Naive B cell (primary cell): ENCODE measurements at regions not wholly inside any gene's neighbourhood (a gene's known extent, or its start where the extent isn't known, plus 50 kb on each side); places are given as distances from the start of the nearest gene placed in this dataset.
"Not testable (repeated sequence)": the region's sequence is repeated elsewhere in the genome, so short reads cannot be mapped to it uniquely, and the experiment has no call there.

Experiments used
- ATAC-seq, 2 donors: fragments of 150-1000 bp; cut with Tn5 transposase; 2 replicates each; pipeline ENCODE4 v1.10.0; 2021; ENCODE audit warnings: low read depth in 2 of 2, mild to moderate bottlenecking in 2 of 2, moderate library complexity in 2 of 2
- DNase-seq: peaks from one replicate; pipeline ENCODE4 v3.0.0; 2022
- H3K27ac Mint-ChIP-seq, 6 donors: one replicate each; pipeline ENCODE4 v1.8.0; 2020 to 2022; ENCODE audit warnings: mild to moderate bottlenecking in 6 of 6, mixed read lengths in 6 of 6, moderate library complexity in 5 of 6, inconsistent platforms in 2 of 6
- H3K27me3 Mint-ChIP-seq, 3 donors: one replicate each; pipeline ENCODE4 v1.8.0; 2021 to 2022; ENCODE audit warnings: mixed read lengths in 3 of 3, mild to moderate bottlenecking in 1 of 3
- H3K36me3 Mint-ChIP-seq, 2 donors: one replicate each; pipeline ENCODE4 v1.8.0; 2020 to 2022; ENCODE audit warnings: mixed read lengths in 2 of 2, inconsistent platforms in 1 of 2, mild to moderate bottlenecking in 1 of 2
- H3K4me1 Mint-ChIP-seq, 3 donors: one replicate each; pipeline ENCODE4 v1.8.0; 2020 to 2022; ENCODE audit warnings: mixed read lengths in 3 of 3, inconsistent platforms in 1 of 3, mild to moderate bottlenecking in 1 of 3, moderate library complexity in 1 of 3
- H3K4me3 Mint-ChIP-seq, 8 donors: one replicate each; pipeline ENCODE4 v1.8.0; 2020 to 2022; ENCODE audit warnings: mild to moderate bottlenecking in 8 of 8, mixed read lengths in 8 of 8, moderate library complexity in 8 of 8, inconsistent platforms in 2 of 8
- H3K9me3 Mint-ChIP-seq, 7 donors: one replicate each; pipeline ENCODE4 v1.8.0; 2020 to 2022; ENCODE audit warnings: mixed read lengths in 7 of 7, mild to moderate bottlenecking in 5 of 7, inconsistent platforms in 2 of 7, moderate library complexity in 1 of 7

DNA sequence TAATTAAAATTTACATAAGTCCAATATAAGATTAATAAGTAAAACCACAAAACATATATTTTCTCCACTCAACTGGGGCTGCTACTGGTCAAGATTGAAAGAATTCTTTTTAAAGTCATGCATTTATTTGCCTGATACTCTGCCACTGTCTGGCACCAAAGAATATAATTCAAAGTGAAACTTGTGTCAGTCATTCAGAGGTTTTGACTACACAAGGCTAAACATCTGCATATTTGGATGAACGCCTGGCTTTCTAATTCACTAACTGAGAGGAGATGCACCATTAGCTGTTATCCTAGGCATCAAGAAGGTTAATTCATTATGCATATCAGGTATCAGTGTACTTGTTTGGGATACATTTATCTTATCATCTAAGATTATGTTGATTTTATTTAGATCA, 598.5 kb downstream of the CENPC start:
- no peak overlapping the region for H3K4me3 Mint-ChIP-seq

DNA sequence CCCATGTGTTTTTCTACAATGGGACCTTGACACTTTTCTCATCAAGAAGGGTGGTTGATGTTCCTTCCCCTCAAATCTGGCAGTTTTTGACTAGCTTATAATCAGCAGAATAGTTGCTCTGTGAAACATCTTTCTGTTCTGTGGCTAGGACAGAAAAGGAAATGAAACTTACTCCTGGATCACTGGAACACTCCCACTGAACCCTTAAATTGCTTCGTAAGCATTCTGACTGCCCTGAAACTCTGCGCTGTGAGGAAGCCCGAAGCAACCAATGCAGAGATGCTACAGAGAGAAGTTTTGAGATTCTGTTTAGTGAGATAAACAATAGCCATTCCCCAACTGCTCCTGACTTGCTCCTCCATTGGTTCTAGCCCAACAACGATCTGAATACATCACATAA, 602.2 kb downstream of the CENPC start:
- H3K27me3 Mint-ChIP-seq, result no peaks in the 10 kb centered on the region

More for the DNA sequence above, 598.5 kb downstream of the CENPC start:
- DNase-seq (no peak), ATAC-seq (no peak)
- Mint-ChIP-seq H3K27me3 (no peaks in the 10 kb centered on the region), H3K27ac (no peak overlapping the region), H3K9me3 (peaks cover 0 to 6% (median 0%) of the 10 kb centered on the region in 7 donors), H3K36me3 (no peaks in the 10 kb centered on the region), H3K4me1 (peaks cover 7 to 17% (median 10%) of the 10 kb centered on the region in 3 donors)

DNA sequence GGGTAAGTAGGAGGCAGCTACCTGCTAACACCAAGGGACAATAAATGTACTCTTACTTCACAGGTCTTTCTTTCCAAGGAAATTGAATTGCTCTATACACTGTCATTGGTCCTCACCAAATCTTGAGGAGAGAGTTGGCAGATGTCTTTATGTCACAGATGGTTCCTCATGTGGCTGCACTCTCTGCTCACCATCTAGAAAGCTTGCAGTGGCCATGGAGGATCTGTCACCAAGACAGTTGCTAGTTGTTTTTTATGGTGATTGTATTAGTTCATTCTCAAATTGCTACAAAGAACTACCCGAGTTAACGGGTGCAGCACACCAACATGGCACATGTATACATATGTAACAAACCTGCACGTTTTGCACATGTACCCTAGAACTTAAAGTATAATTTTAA, 613.3 kb downstream of the CENPC start:
- not testable (repeated sequence) for DNase-seq, H3K27ac Mint-ChIP-seq, H3K4me1 Mint-ChIP-seq, ATAC-seq, H3K36me3 Mint-ChIP-seq, H3K27me3 Mint-ChIP-seq, H3K4me3 Mint-ChIP-seq, H3K9me3 Mint-ChIP-seq

More for the DNA sequence above, 602.2 kb downstream of the CENPC start:
- peaks cover 0 to 9% (median 0%) of the 10 kb centered on the region in 7 donors for H3K9me3 Mint-ChIP-seq
- ATAC-seq, result peak in 1 of 2 donors; percentile 40
- H3K4me3 Mint-ChIP-seq, result no peak overlapping the region
- no peak for DNase-seq
- no peak overlapping the region for H3K27ac Mint-ChIP-seq
- no peaks in the 10 kb centered on the region for H3K4me1 Mint-ChIP-seq
- H3K36me3 Mint-ChIP-seq, result no peaks in the 10 kb centered on the region

DNA sequence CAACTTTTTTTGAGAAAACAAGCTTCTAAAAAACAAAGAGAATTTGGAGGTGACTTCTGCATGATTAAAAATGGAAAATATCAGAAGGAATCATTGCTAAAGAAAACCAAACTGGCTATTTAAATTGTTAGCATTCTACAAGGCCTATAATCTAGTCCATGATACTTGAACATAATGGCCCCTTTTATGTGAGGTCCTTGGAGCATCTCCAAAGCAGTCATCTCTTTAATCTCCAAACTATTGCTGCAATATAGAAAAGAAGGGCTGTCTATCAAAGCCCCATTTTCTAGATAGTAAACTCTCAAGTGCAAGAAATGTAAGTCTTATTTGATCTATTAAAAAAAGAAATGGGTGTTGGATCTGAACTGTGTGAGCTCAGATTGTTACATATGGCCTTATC, 615.1 kb downstream of the CENPC start:
- no peak overlapping the region for H3K4me3 Mint-ChIP-seq
- H3K36me3 Mint-ChIP-seq, result no peaks in the 10 kb centered on the region
- H3K9me3 Mint-ChIP-seq, result peaks cover 0 to 8% (median 0%) of the 10 kb centered on the region in 7 donors
- no peaks in the 10 kb centered on the region for H3K4me1 Mint-ChIP-seq
- ATAC-seq (no peak), DNase-seq (no peak)
- no peaks in the 10 kb centered on the region for H3K27me3 Mint-ChIP-seq
- H3K27ac Mint-ChIP-seq, result no peak overlapping the region

DNA sequence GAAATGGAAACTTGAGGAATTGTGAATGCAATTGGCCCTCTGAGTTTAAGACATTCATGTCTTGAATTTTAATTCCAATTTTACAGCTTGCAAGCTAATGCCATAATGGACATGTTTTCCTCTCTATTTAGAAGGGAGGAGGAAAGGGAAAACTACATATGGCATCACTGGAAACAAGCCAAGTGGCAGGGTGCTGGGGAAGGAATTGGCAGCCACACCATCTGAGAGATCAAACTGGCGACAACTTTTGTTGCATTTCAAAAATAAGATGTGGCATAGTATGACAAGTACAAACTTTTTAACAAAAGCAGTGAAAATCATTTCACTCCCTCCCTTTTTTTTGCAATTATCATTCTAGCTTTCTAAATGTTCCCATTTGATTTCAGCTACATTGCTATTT, 615.6 kb downstream of the CENPC start:
- H3K27ac Mint-ChIP-seq, result no peak overlapping the region
- DNase-seq (no peak), ATAC-seq (no peak)
- no peaks in the 10 kb centered on the region for H3K27me3 Mint-ChIP-seq
- H3K9me3 Mint-ChIP-seq, result peaks cover 0 to 8% (median 0%) of the 10 kb centered on the region in 7 donors
- H3K36me3 Mint-ChIP-seq, result no peaks in the 10 kb centered on the region
- H3K4me3 Mint-ChIP-seq, result no peak overlapping the region
- H3K4me1 Mint-ChIP-seq, result no peaks in the 10 kb centered on the region

DNA sequence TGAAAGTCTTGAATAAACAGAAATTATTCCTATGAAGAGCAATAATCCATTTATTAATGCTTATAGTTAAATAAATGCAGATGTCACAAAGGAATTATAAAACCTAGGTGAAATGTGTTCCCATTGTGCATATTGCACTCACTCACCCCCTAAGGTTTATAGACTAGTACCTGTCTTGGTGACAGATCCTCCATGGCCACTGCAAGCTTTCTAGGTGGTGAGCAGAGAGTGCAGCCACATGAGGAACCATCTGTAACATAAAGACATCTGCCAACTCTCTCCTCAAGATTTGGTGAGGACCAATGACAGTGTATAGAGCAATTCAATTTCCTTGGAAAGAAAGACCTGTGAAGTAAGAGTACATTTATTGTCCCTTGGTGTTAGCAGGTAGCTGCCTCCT, 616.4 kb downstream of the CENPC start:
- not testable (repeated sequence) for H3K9me3 Mint-ChIP-seq, H3K27me3 Mint-ChIP-seq, H3K36me3 Mint-ChIP-seq, DNase-seq, ATAC-seq, H3K4me1 Mint-ChIP-seq, H3K4me3 Mint-ChIP-seq, H3K27ac Mint-ChIP-seq

DNA sequence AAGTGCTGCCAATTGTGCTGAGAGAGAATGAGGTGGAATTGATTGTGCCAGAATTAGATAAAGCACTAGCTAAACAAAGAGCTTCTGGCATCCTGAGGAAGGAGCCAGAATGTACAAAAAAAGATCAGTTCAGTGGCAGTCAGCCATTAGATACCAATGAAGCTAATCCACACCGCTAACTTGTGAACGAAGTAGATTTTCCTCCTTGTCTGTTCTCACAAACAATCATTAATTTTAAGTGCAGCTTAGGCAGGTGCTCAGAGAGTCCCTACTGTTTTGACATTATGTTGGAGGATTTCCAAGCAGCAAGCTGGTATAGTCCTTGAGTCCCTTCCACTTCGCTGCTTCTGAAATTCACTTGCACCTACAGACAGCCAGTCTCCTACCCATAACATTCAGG, 617.4 kb downstream of the CENPC start:
- Mint-ChIP-seq H3K4me1 (peaks cover 3 to 8% (median 7%) of the 10 kb centered on the region in 3 donors), H3K4me3 (no peak overlapping the region), H3K9me3 (peaks cover 0 to 8% (median 0%) of the 10 kb centered on the region in 7 donors), H3K27ac (no peak overlapping the region), H3K27me3 (no peaks in the 10 kb centered on the region), H3K36me3 (no peaks in the 10 kb centered on the region)
- ATAC-seq (no peak), DNase-seq (no peak)

DNA sequence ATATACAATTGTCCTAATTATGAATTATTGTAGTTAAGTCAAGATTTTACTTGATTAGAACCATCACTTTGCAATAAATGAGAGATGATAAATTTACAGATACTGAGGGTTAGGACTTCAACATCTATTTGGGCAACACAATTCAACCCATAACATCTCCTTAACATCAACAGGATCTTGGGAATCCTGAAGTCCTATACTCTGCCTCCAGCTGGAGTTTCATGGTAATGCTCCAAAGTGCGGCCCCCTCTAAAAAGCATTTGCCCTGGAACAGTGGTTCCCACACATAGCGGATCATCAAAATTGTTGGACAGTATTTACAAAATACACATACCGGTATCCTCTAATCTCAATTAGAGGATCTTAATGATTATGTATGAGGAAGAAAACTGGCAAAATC, 618.6 kb downstream of the CENPC start:
- H3K27me3 Mint-ChIP-seq, result no peaks in the 10 kb centered on the region
- H3K4me3 Mint-ChIP-seq, result no peak overlapping the region

DNA sequence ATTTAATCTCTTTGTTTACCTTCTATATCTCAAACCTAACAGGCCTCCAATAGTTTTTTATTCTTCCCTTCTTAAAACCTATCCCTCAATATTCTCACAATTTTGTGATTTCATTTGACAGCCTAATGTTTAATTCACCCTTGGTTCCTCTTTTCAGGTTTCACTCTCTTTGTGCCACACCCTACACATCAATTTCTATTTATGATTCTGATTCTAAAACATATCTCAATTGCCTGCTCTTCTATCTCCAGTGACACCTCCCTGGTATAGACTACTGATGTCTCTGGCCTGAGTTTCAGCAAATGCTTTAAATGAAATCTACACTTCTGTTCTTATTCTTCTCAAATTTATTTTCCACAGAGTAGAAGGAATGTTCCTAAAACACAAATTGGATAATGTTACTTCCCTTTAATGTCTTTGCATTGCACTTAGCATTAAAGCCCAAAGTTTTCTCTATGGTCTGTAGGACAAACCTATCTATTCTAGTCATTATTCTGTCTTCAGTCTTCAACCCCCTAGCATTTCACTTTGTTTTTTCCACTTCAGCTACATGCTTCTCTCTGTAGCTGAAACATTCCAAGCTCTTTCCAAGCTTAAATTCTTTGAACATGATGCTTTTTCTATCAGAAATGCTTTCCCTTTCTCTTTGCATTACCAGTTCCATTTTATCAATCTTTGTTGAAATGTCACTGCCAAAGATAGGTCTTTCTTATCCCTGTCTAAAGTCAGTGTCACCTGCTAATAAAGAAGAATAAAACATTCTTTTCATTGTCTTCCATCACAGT, 622.0 kb downstream of the CENPC start:
- H3K27ac Mint-ChIP-seq, result peak overlapping the region in 1 of 6 donors; percentile 16
- no peaks in the 10 kb centered on the region for H3K27me3 Mint-ChIP-seq
- peak; percentile 46 to 67 for ATAC-seq
- peak overlapping the region in 3 of 8 donors; percentile 0 to 40 (median 2) for H3K4me3 Mint-ChIP-seq
- H3K36me3 Mint-ChIP-seq, result no peaks in the 10 kb centered on the region
- DNase-seq, result peak; percentile 2
- peaks cover 7 to 11% (median 9%) of the 10 kb centered on the region in 3 donors for H3K4me1 Mint-ChIP-seq
- H3K9me3 Mint-ChIP-seq, result peaks cover 0 to 8% (median 4%) of the 10 kb centered on the region in 7 donors

More for the DNA sequence above, 618.6 kb downstream of the CENPC start:
- ATAC-seq, result no peak
- H3K4me1 Mint-ChIP-seq, result peaks cover 7 to 11% (median 9%) of the 10 kb centered on the region in 3 donors
- no peaks in the 10 kb centered on the region for H3K36me3 Mint-ChIP-seq
- DNase-seq, result no peak
- peaks cover 0 to 8% (median 4%) of the 10 kb centered on the region in 7 donors for H3K9me3 Mint-ChIP-seq
- H3K27ac Mint-ChIP-seq, result no peak overlapping the region

DNA sequence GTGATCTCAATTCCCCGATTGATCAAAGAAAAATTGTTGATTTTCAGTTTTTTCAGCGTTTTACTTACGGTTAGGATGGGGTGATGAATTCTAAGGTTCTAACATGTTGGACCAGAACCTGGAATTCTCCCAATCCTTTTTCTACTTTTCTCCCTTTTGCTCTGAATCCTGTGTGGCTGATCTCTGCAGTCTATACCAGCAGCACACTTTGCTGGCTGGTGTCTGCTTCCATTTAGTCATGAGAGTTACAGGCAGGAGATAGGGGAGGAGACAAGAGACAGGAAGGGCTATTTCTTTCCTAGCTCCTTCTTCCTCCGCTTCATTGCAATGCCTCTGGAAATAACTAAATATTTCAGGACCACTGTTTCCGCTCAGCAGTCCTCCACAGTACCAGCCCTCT, 623.9 kb downstream of the CENPC start:
- ATAC-seq, result no peak
- no peak for DNase-seq
- Mint-ChIP-seq H3K4me1 (peaks cover 7 to 11% (median 9%) of the 10 kb centered on the region in 3 donors), H3K4me3 (no peak overlapping the region), H3K9me3 (peaks cover 0 to 5% (median 4%) of the 10 kb centered on the region in 7 donors), H3K36me3 (no peaks in the 10 kb centered on the region), H3K27me3 (no peaks in the 10 kb centered on the region), H3K27ac (no peak overlapping the region)

DNA sequence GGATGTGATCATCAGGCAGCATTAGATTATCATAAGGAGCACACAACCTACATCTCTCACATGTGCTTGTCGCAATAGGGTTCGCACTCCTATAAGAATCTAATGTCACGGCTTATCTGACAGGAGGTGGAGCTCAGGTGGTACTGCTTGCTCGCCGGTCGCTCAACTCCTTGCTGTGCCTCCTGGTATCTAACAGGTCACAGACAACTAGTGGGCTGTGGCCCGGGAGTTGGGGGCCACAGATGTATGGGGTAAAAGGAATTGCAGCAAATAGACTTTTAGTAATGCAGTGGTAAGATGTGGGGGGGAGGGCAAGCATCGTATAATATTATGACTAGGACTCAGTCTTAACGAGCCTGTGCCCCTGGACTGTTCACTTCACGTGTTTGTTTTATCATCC, 624.8 kb downstream of the CENPC start:
- Mint-ChIP-seq H3K27ac (no peak overlapping the region), H3K4me1 (peaks cover 7 to 11% (median 9%) of the 10 kb centered on the region in 3 donors), H3K4me3 (no peak overlapping the region), H3K9me3 (peaks cover 0 to 5% (median 4%) of the 10 kb centered on the region in 7 donors), H3K36me3 (no peaks in the 10 kb centered on the region), H3K27me3 (no peaks in the 10 kb centered on the region)
- no peak for DNase-seq
- ATAC-seq, result no peak

DNA sequence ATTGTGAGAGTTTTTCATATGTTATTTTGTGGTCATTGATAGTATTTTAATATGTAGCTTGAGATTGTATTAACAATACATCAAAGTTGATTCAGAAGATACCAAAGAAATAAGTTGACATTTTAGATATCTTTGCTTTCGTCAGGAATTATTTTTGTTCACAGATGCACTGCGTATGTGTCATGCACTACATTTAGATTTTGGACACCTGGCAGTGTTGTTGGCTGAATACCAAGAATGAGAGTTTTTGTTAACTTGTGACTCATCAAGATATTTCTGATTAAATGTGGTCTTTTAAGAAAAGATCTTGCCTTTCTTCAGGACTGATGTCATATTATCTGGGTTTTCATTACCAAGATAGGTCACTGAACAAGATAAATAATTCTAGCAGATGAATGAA, 633.4 kb downstream of the CENPC start:
- DNase-seq (no peak), ATAC-seq (no peak)
- no peaks in the 10 kb centered on the region for H3K27me3 Mint-ChIP-seq
- H3K27ac Mint-ChIP-seq, result no peak overlapping the region
- no peak overlapping the region for H3K4me3 Mint-ChIP-seq
- no peaks in the 10 kb centered on the region for H3K4me1 Mint-ChIP-seq
- H3K9me3 Mint-ChIP-seq, result peaks cover 0 to 7% (median 0%) of the 10 kb centered on the region in 7 donors
- no peaks in the 10 kb centered on the region for H3K36me3 Mint-ChIP-seq

DNA sequence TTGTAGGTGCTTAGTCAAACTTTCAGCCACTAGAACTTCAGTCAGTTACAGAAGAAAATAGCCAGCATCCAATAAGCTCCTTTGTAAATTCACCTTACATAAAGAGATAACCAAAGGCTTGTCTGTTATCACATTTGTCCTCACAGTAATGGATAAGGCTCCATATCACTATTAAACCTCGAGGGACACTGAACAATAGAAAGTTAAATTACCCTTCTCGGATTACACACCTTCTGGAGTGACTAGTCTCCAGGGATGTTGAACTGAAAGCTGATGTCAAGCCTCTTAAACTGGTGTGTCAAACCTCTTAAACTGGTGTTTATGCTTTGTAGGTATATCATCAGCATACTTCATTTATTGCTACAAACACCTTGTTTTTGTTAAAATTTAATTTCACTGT, 639.0 kb downstream of the CENPC start:
- DNase-seq, result no peak
- Mint-ChIP-seq H3K4me3 (no peak overlapping the region), H3K36me3 (no peaks in the 10 kb centered on the region), H3K9me3 (peaks cover 0 to 2% (median 0%) of the 10 kb centered on the region in 7 donors), H3K4me1 (no peaks in the 10 kb centered on the region), H3K27ac (no peak overlapping the region), H3K27me3 (no peaks in the 10 kb centered on the region)
- ATAC-seq, result no peak

DNA sequence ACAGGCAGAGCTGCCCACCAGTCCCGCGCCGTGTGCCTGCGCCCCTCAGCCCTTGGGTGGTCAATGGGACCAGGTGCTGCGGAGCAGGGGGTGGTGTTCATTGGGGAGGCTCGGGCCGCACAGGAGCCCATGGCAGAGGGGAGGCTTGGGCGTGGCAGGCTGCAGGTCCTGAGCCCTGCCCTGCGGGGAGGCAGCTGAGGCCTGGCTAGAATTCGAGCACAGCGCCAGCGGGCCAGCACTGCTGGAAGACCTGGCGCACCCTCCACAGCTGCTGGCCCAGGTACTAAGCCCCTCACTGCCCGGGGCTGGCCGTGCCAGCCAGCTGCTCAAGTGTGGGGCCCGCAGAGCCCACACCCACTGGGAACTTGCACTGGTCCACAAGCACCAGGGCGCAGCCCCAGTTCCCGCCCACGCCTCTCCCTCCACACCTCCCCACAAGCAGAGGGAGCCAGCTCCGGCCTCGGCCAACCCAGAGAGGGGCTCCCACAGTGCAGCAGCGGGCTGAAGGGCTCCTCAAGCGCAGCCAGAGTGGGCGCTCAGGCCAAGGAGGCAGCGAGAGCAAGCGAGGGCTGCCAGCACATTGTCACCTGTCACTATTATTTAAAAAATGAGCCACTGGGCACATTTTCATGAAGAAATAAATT, 645.8 kb downstream of the CENPC start:
- no peak overlapping the region for H3K4me3 Mint-ChIP-seq
- ATAC-seq, result no peak
- H3K27me3 Mint-ChIP-seq, result no peaks in the 10 kb centered on the region
- H3K4me1 Mint-ChIP-seq, result no peaks in the 10 kb centered on the region
- DNase-seq, result no peak
- H3K9me3 Mint-ChIP-seq, result peaks cover 0 to 7% (median 1%) of the 10 kb centered on the region in 7 donors
- H3K27ac Mint-ChIP-seq, result no peak overlapping the region
- H3K36me3 Mint-ChIP-seq, result no peaks in the 10 kb centered on the region
